Endothelial cell of umbilical vein (primary cell): ENCODE measurements at regions not wholly inside any gene's neighbourhood (a gene's known extent, or its start where the extent isn't known, plus 50 kb on each side); places are given as distances from the start of the nearest gene placed in this dataset.

Source experiments
- BruUV-seq: library from RNA; stranded (reverse); fragments of 400-500 nt; replicated peaks from 2 replicates; lab custom pipeline; 2021; lab: Mats Ljungman, UMichigan
- CTCF ChIA-PET: fragments of 300-600, 350-600 bp; sonication (Branson Sonifier 250); formaldehyde crosslinking; loops from one replicate; lab custom pipeline; 2021; ENCODE audit warnings: antibody characterized with exemption, inconsistent platforms; lab: Charles Lee
- POLR2A ChIA-PET: fragments of 300-600, 350-600 bp; sonication (Branson Sonifier 250); formaldehyde crosslinking; loops from one replicate; lab custom pipeline; 2021; ENCODE audit warnings: antibody characterized with exemption, inconsistent platforms; lab: Charles Lee
- DNase-seq: peaks from one replicate; pipeline ENCODE4 v3.0.0-alpha.2; 2011; ENCODE audit warnings: low read depth, low spot score
- FAIRE-seq: peaks from 2 replicates; lab custom pipeline; 2011; peaks lifted over from hg19 to GRCh38; lab: Jason Lieb, UNC
- H2AFZ ChIP-seq: 2 replicates; pipeline ENCODE4 v1.6.0; 2012; ENCODE audit warnings: low read depth, low read length, control low read depth, inconsistent platforms
- H3K27ac ChIP-seq: 2 replicates; pipeline ENCODE4 v1.5.1; 2011; ENCODE audit warnings: low read depth, mild to moderate bottlenecking, control low read depth, low read length, moderate library complexity; ENCODE audit not compliant: insufficient read depth
- H3K27me3 ChIP-seq, 2 experiments: 2 replicates each; pipeline versions ENCODE4 v1.6.0 to v1.6.1; 2011; ENCODE audit warnings: low read length in 2 of 2, mixed read lengths in 1 of 2; ENCODE audit not compliant: control insufficient read depth in 2 of 2, insufficient read depth in 2 of 2
- H3K36me3 ChIP-seq, 2 experiments: 2 replicates in 1 of 2; 3 replicates in 1 of 2; pipeline ENCODE4 v1.5.1; 2011; ENCODE audit warnings: low read length in 2 of 2, mild to moderate bottlenecking in 1 of 2, moderate library complexity in 1 of 2; ENCODE audit not compliant: control insufficient read depth in 2 of 2, insufficient read depth in 2 of 2; ENCODE audit errors: extremely low read depth in 1 of 2
- H3K4me1 ChIP-seq: 3 replicates; pipeline ENCODE4 v1.5.1; 2011; ENCODE audit warnings: mild to moderate bottlenecking, low read length; ENCODE audit not compliant: control insufficient read depth, insufficient read depth; ENCODE audit errors: extremely low read depth
- H3K4me2 ChIP-seq: 2 replicates; pipeline ENCODE4 v1.6.1; 2011; ENCODE audit warnings: low read length, control low read depth, mixed read lengths; ENCODE audit not compliant: insufficient read depth
- H3K4me3 ChIP-seq, 3 experiments: fragments of 200-600 bp in 1 of 3; sonication (generic), shearing (Covaris generic) in 1 of 3; replicated peaks in 1 of 3; 2 replicates each; pipeline ENCODE4 v1.5.1; 2011 to 2016; ENCODE audit warnings: control low read depth in 3 of 3, low read length in 3 of 3, mild to moderate bottlenecking in 2 of 3, inconsistent platforms in 1 of 3, low read depth in 1 of 3, moderate library complexity in 1 of 3; ENCODE audit not compliant: insufficient read depth in 1 of 3
- H3K79me2 ChIP-seq: 2 replicates; pipeline ENCODE4 v1.6.0; 2012; ENCODE audit warnings: low read length, inconsistent platforms; ENCODE audit not compliant: control insufficient read depth, insufficient read depth
- H3K9ac ChIP-seq: replicated peaks from 2 replicates; pipeline ENCODE3; 2011; ENCODE audit warnings: low read length, control low read depth; ENCODE audit not compliant: insufficient read depth; ENCODE audit errors: extremely low read depth
- H3K9me1 ChIP-seq: replicated peaks from 3 replicates; pipeline ENCODE4 v1.6.0; 2011; ENCODE audit warnings: mild to moderate bottlenecking, low read length; ENCODE audit not compliant: control insufficient read depth, insufficient read depth; ENCODE audit errors: extremely low read depth
- H3K9me3 ChIP-seq: replicated peaks from 2 replicates; pipeline ENCODE4 v1.5.1; 2012; ENCODE audit warnings: low read length, inconsistent platforms; ENCODE audit not compliant: control insufficient read depth, insufficient read depth
- H4K20me1 ChIP-seq: replicated peaks from 2 replicates; pipeline ENCODE3; 2011; ENCODE audit warnings: mild to moderate bottlenecking, low read length; ENCODE audit not compliant: control insufficient read depth, insufficient read depth; ENCODE audit errors: extremely low read depth
- EZH2 ChIP-seq: IDR thresholded peaks from 2 replicates; pipeline ENCODE4 v1.6.1; 2012; ENCODE audit warnings: borderline replicate concordance, low read depth, mild to moderate bottlenecking, moderate library complexity, low read length, inconsistent platforms; ENCODE audit not compliant: severe bottlenecking
- FOS ChIP-seq: IDR thresholded peaks from 2 replicates; pipeline ENCODE4 v1.6.1; 2011; ENCODE audit warnings: mild to moderate bottlenecking, low read length, moderate library complexity, borderline replicate concordance; ENCODE audit not compliant: insufficient read depth
- GATA2 ChIP-seq: IDR thresholded peaks from 2 replicates; pipeline ENCODE4 v1.7.0; 2011; ENCODE audit warnings: low read depth, mild to moderate bottlenecking, moderate library complexity, mixed read lengths, low read length; ENCODE audit not compliant: insufficient read length, insufficient read depth
- JUN ChIP-seq: IDR thresholded peaks from 2 replicates; pipeline ENCODE4 v1.6.1; 2011; ENCODE audit warnings: borderline replicate concordance, low read depth; ENCODE audit not compliant: insufficient read length, insufficient read depth
- MYC ChIP-seq: IDR thresholded peaks from one replicate; pipeline ENCODE4 v1.6.1; 2011; ENCODE audit warnings: mild to moderate bottlenecking, low read depth, low read length
- POLR2A ChIP-seq: IDR thresholded peaks from 2 replicates; pipeline ENCODE4 v1.6.1; 2012; ENCODE audit warnings: low read depth, mild to moderate bottlenecking, control low read depth, low read length
- POLR2AphosphoS5 ChIP-seq: IDR thresholded peaks from 2 replicates; pipeline ENCODE4 v1.6.1; 2012; ENCODE audit warnings: low read depth, mild to moderate bottlenecking, control low read depth, low read length, moderate library complexity; ENCODE audit not compliant: insufficient read depth
- dilution Hi-C: fragments of 300-500 bp; cut with MboI; formaldehyde crosslinking; loops from one replicate; pipeline ENCODE4 v1.15.0; 2019; ENCODE audit warnings: low sequenced_read_pairs; ENCODE audit not compliant: extremely low pct_ligation_motif_present
- intact Hi-C: fragments of 100-400 bp; cut with micrococcal nuclease; formaldehyde crosslinking; loops from one replicate; pipeline ENCODE4 v1.10.0; 2022
- TF ChIP-seq, protein P1 (sequence below), 2 donors: IDR thresholded peaks; 1 replicate in 1 of 2; 2 replicates in 1 of 2; pipeline ENCODE4 v1.5.1; 2011; ENCODE audit warnings: low read length in 2 of 2, mild to moderate bottlenecking in 2 of 2, moderate library complexity in 2 of 2, control low read depth in 1 of 2, inconsistent platforms in 1 of 2, low read depth in 1 of 2; ENCODE audit not compliant: insufficient read depth in 1 of 2; ENCODE audit errors: extremely low read depth in 1 of 2
- TF ChIP-seq, protein P2 (sequence below): IDR thresholded peaks from 2 replicates; pipeline ENCODE4 v1.6.1; 2011; ENCODE audit not compliant: insufficient read depth, insufficient read length

DNA sequence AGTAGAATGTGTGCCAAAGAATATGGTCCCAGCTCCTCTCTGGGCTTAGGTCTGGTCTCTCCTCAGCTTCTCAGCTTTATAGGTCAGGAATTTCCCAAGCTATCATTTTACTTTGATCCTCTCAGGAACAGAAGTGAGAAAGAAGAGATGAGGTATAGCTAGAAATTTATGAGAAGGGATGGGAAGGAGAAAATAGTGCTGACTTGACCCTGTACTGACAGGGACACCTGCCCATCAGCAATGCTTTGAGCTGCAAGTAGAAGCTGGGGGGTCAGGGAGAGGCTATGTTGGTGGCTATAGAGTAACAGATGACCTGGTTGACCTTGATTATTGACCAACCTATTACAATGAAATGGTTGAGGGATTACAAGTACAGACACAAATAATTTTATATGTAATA lies 75.0 kb downstream of the XCL2 start:
- Histone ChIP-seq H3K9ac (no peak overlapping the region), H3K4me2 (no peak overlapping the region), H3K9me3 (no peaks in the 10 kb centered on the region), H3K9me1 (no peaks in the 10 kb centered on the region), H3K4me3 (no peak overlapping the region), H3K27me3 (no peaks in the 10 kb centered on the region), H2AFZ (no peak overlapping the region), H3K79me2 (no peaks in the 10 kb centered on the region), H3K27ac (no peak overlapping the region), H3K4me1 (no peaks in the 10 kb centered on the region), H4K20me1 (no peaks in the 10 kb centered on the region), H3K36me3 (no peaks in the 10 kb centered on the region)
- DNase-seq (no peak), FAIRE-seq (no peak)
- TF ChIP-seq EZH2 (no peak), POLR2A (no peak), GATA2 (no peak), JUN (no peak), FOS (no peak), MYC (no peak), POLR2AphosphoS5 (no peak)
- TF ChIP-seq, protein P1, sequence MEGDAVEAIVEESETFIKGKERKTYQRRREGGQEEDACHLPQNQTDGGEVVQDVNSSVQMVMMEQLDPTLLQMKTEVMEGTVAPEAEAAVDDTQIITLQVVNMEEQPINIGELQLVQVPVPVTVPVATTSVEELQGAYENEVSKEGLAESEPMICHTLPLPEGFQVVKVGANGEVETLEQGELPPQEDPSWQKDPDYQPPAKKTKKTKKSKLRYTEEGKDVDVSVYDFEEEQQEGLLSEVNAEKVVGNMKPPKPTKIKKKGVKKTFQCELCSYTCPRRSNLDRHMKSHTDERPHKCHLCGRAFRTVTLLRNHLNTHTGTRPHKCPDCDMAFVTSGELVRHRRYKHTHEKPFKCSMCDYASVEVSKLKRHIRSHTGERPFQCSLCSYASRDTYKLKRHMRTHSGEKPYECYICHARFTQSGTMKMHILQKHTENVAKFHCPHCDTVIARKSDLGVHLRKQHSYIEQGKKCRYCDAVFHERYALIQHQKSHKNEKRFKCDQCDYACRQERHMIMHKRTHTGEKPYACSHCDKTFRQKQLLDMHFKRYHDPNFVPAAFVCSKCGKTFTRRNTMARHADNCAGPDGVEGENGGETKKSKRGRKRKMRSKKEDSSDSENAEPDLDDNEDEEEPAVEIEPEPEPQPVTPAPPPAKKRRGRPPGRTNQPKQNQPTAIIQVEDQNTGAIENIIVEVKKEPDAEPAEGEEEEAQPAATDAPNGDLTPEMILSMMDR (IDR thresholded peaks at IDR 0.05; ENCODE audit: extremely low read depth in 1 of 2, insufficient read depth in 1 of 2, low read depth in 1 of 2, low read length in 2 of 2), result no peak
- TF ChIP-seq, protein P2, sequence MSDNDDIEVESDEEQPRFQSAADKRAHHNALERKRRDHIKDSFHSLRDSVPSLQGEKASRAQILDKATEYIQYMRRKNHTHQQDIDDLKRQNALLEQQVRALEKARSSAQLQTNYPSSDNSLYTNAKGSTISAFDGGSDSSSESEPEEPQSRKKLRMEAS, result no peak
- POLR2A ChIA-PET, result interaction anchor here (0.8 kb wide), 1 partner anchor 32 kb away, joined by 3 read pairs; no protein-coding TSS in a partner anchor
- CTCF ChIA-PET, result interaction anchor here (1.1 to 2.0 kb wide), 2 partner anchors 30 to 880 kb away, joined by 3 to 8 read pairs; no protein-coding TSS in a partner anchor
- no TSS peak for BruUV-seq
- dilution Hi-C loops (no loop called here), intact Hi-C loops (no loop called here)
